Activated T-helper 9 cell treated with anti-CD3 and anti-CD28 coated beads, Interleukin-2, amount 50 U/mL, for 16 hours (primary cell): ENCODE measurements at regions not wholly inside any gene's neighbourhood (a gene's known extent, or its start where the extent isn't known, plus 50 kb on each side); places are given as distances from the start of the nearest gene placed in this dataset.
"Not testable (repeated sequence)": the region's sequence is repeated elsewhere in the genome, so short reads cannot be mapped to it uniquely, and the experiment has no call there.

ENCODE experiments used
- DNase-seq: peaks from one replicate; pipeline ENCODE4 v3.0.0-alpha.2; 2020; ENCODE audit warnings: low read depth

- no peak for DNase-seq
These were observed 73.7 kb upstream of the H2AZ1 start for GRCh38 chr4:100023800-100024199.

GRCh38 chr4:100022792-100023222 is 72.7 kb upstream of the H2AZ1 start:
- no peak for DNase-seq

- no peak for DNase-seq
These were observed 69.7 kb upstream of the H2AZ1 start for GRCh38 chr4:100019821-100020220.

- DNase-seq, result no peak
These were observed 67.7 kb upstream of the H2AZ1 start for GRCh38 chr4:100017637-100018310.

- no peak for DNase-seq
These were observed 66.1 kb upstream of the H2AZ1 start for GRCh38 chr4:100016191-100016590.

- DNase-seq, result no peak
These were observed 64.5 kb upstream of the H2AZ1 start for GRCh38 chr4:100014616-100015015.

- DNase-seq, result no peak
These were observed 59.4 kb upstream of the H2AZ1 start for GRCh38 chr4:100009490-100009889.

- DNase-seq, result no peak
These were observed 58.0 kb upstream of the H2AZ1 start for GRCh38 chr4:100008048-100008447.

- DNase-seq, result not testable (repeated sequence)
These were observed 56.1 kb upstream of the H2AZ1 start for GRCh38 chr4:100006161-100006560.
